ENCODE measurements at regions not wholly inside any gene's neighbourhood (a gene's known extent, or its start where the extent isn't known, plus 50 kb on each side); places are given as distances from the start of the nearest gene placed in this dataset.

- intact Hi-C loops (cut with micrococcal nuclease; ENCODE audit: unreplicated experiment) (no loop called here), in situ Hi-C loops (cut with MboI) (no loop called here)
- Histone ChIP-seq H3K27me3 (replicated peaks in 1 of 2; ENCODE audit: control insufficient read depth in 2 of 2, insufficient read depth in 2 of 2, low read length in 1 of 2) (no peaks in the 10 kb centered on the region), H3K4me2 (ENCODE audit: control insufficient read depth, insufficient read depth) (no peak overlapping the region), H3K79me2 (ENCODE audit: control insufficient read depth, insufficient read depth, low read length) (no peaks in the 10 kb centered on the region), H3K36me3 (ENCODE audit: control insufficient read depth in 2 of 2, insufficient read depth in 2 of 2, low read length in 1 of 2) (no peaks in the 10 kb centered on the region), H3K9ac (ENCODE audit: control insufficient read depth, insufficient read depth, low read length) (no peak overlapping the region), H3K4me1 (ENCODE audit: control insufficient read depth, insufficient read depth, low read length) (no peaks in the 10 kb centered on the region), H3K4me3 (no peak overlapping the region), H3K27ac (ENCODE audit: control insufficient read depth, insufficient read depth) (no peak overlapping the region), H4K20me1 (ENCODE audit: control insufficient read depth, insufficient read depth) (no peaks in the 10 kb centered on the region), H2AFZ (ENCODE audit: control insufficient read depth, low read depth, low read length) (no peak overlapping the region), H3K9me3 (replicated peaks; ENCODE audit: control insufficient read depth, insufficient read depth, low read length) (no peaks in the 10 kb centered on the region)
- BruUV-seq (replicated peaks), result no TSS peak
- WGBS (ENCODE audit: insufficient coverage, insufficient replicate concordance, low lambda C conversion rate, missing lambda C conversion rate), result 70% methylated on average over 2 of the region's 2 CpGs
- ChIA-PET SMC1A (ENCODE audit: uncharacterized antibody, unreplicated experiment) (no interaction called here), RAD21 (ENCODE audit: unreplicated experiment) (no interaction called here), POLR2A (no interaction called here), CTCF (no interaction called here)
- ATAC-seq, result no peak
- FAIRE-seq, result no peak
- no peak for DNase-seq (ENCODE audit: low read depth, low spot score)
- no peak for TF ChIP-seq GATAD2B (conservative IDR thresholded peaks at IDR 0.05; ENCODE audit: low read depth)
- no peak for TF ChIP-seq NR2C1 (IDR thresholded peaks at IDR 0.05)
- TF ChIP-seq MYC (IDR thresholded peaks at IDR 0.05; ENCODE audit: insufficient read depth, insufficient read length, insufficient replicate concordance, low read length, severe bottlenecking), result no peak
- no peak for TF ChIP-seq ATF7 (IDR thresholded peaks at IDR 0.05; ENCODE audit: low read depth)
- TF ChIP-seq SIN3A (IDR thresholded peaks at IDR 0.05; ENCODE audit: low read depth, low read length), result no peak
- TF ChIP-seq SRF (IDR thresholded peaks at IDR 0.05; ENCODE audit: low read depth in 2 of 2, low read length in 2 of 2), result no peak
- TF ChIP-seq RELB (IDR thresholded peaks at IDR 0.05; ENCODE audit: low read depth), result no peak
- no peak for TF ChIP-seq ELK1 (IDR thresholded peaks at IDR 0.05; ENCODE audit: low read depth, low read length)
- TF ChIP-seq RELA (IDR thresholded peaks at IDR 0.05; ENCODE audit: borderline replicate concordance, partially characterized antibody), result no peak
- TF ChIP-seq MAX (IDR thresholded peaks at IDR 0.05; ENCODE audit: low read depth, low read length), result no peak
- no peak for TF ChIP-seq SKIL (IDR thresholded peaks at IDR 0.05; ENCODE audit: low read depth, poor library complexity, severe bottlenecking)
Observed at GRCh38 chr11:103773059-103773458, 263.4 kb upstream of the DDI1 start.

Measured in GM12878 (cell line).